Sigmoid colon (tissue), 6 donors: ENCODE measurements at regions not wholly inside any gene's neighbourhood (a gene's known extent, or its start where the extent isn't known, plus 50 kb on each side); places are given as distances from the start of the nearest gene placed in this dataset.

Source experiments
- DNase-seq: peaks from one replicate; pipeline ENCODE4 v3.0.0-alpha.2; 2019
- H3K27ac ChIP-seq, 4 donors: fragments of 200-600 bp; sonication (generic); one replicate each; pipeline ENCODE4 v1.5.1; 2016 to 2019; ENCODE audit warnings: mild to moderate bottlenecking in 1 of 4
- H3K27me3 ChIP-seq, 3 donors: fragments of 200-600 bp; sonication (generic); one replicate each; pipeline ENCODE4 v1.5.1; 2019; ENCODE audit warnings: mild to moderate bottlenecking in 1 of 3
- H3K36me3 ChIP-seq, 4 donors: fragments of 200-600 bp; sonication (generic); one replicate each; pipeline ENCODE4 v1.5.1; 2016 to 2019
- H3K4me1 ChIP-seq, 4 donors: fragments of 200-600 bp; sonication (generic); one replicate each; pipeline ENCODE4 v1.5.1; 2017 to 2019
- H3K4me3 ChIP-seq, 4 donors: fragments of 200-600 bp; sonication (generic); one replicate each; pipeline ENCODE4 v1.5.1; 2017 to 2019; ENCODE audit warnings: mild to moderate bottlenecking in 2 of 4, moderate library complexity in 1 of 4
- H3K9me3 ChIP-seq, 4 donors: fragments of 200-600 bp in 3 of 4; sonication (generic) in 3 of 4; one replicate each; pipeline versions ENCODE4 v1.5.1 to v1.6.1; 2013 to 2019
- EP300 ChIP-seq, 4 donors: sonication (generic); formaldehyde crosslinking; IDR thresholded peaks; one replicate each; pipeline ENCODE4 v1.6.1; 2017; ENCODE audit warnings: antibody characterized with exemption in 4 of 4
- POLR2A ChIP-seq, 2 donors: fragments of 450-650 bp; IDR thresholded peaks; one replicate each; pipeline ENCODE4 v1.6.1; 2016; ENCODE audit warnings: antibody characterized with exemption in 2 of 2, mild to moderate bottlenecking in 2 of 2, moderate library complexity in 2 of 2
- POLR2AphosphoS5 ChIP-seq, 4 donors: sonication (generic); formaldehyde crosslinking; IDR thresholded peaks; one replicate each; pipeline ENCODE4 v1.6.1; 2017; ENCODE audit warnings: antibody characterized with exemption in 4 of 4
- WGBS, 2 donors: extraction: QIAGEN DNeasy Blood & Tissue Kit; methylation state at CpG; one replicate each; pipeline ENCODE4 v1.1.7; 2013; 5-methylcytosine and 5-hydroxymethylcytosine counted together
- intact Hi-C: fragments of 100-400 bp; cut with DNase I; formaldehyde crosslinking; loops from one replicate; pipeline ENCODE4 v1.15.1; 2023
- TF ChIP-seq, protein P1 (sequence below), 4 experiments: fragments of 450-650 bp in 3 of 4; fragments of 200-600 bp in 1 of 4; IDR thresholded peaks; one replicate each; pipeline ENCODE4 v1.5.1; 2016 to 2019; ENCODE audit warnings: antibody characterized with exemption in 4 of 4, mild to moderate bottlenecking in 3 of 4, moderate library complexity in 2 of 4
- donor health status: healthy with polysubstance abuse.
- donor health status: healthy.

GRCh38 chr10:78134773-78135306, 101.2 kb downstream of the RPS24 start:
- Histone ChIP-seq H3K9me3 (no peaks in the 10 kb centered on the region), H3K27ac (no peak overlapping the region), H3K4me3 (no peak overlapping the region), H3K36me3 (no peaks in the 10 kb centered on the region), H3K27me3 (no peaks in the 10 kb centered on the region), H3K4me1 (no peaks in the 10 kb centered on the region)
- no peak for DNase-seq
- 90 to 93% methylated on average over 10 of the region's 10 CpGs for WGBS, 2 donors
- intact Hi-C loops: no loop called here
- TF ChIP-seq POLR2A (IDR thresholded peaks at IDR 0.05): no peak
- TF ChIP-seq, protein P1, sequence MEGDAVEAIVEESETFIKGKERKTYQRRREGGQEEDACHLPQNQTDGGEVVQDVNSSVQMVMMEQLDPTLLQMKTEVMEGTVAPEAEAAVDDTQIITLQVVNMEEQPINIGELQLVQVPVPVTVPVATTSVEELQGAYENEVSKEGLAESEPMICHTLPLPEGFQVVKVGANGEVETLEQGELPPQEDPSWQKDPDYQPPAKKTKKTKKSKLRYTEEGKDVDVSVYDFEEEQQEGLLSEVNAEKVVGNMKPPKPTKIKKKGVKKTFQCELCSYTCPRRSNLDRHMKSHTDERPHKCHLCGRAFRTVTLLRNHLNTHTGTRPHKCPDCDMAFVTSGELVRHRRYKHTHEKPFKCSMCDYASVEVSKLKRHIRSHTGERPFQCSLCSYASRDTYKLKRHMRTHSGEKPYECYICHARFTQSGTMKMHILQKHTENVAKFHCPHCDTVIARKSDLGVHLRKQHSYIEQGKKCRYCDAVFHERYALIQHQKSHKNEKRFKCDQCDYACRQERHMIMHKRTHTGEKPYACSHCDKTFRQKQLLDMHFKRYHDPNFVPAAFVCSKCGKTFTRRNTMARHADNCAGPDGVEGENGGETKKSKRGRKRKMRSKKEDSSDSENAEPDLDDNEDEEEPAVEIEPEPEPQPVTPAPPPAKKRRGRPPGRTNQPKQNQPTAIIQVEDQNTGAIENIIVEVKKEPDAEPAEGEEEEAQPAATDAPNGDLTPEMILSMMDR (IDR thresholded peaks at IDR 0.05): no peak
- no peak for TF ChIP-seq POLR2AphosphoS5 (IDR thresholded peaks at IDR 0.05)
- no peak for TF ChIP-seq EP300 (IDR thresholded peaks at IDR 0.05)

DNA sequence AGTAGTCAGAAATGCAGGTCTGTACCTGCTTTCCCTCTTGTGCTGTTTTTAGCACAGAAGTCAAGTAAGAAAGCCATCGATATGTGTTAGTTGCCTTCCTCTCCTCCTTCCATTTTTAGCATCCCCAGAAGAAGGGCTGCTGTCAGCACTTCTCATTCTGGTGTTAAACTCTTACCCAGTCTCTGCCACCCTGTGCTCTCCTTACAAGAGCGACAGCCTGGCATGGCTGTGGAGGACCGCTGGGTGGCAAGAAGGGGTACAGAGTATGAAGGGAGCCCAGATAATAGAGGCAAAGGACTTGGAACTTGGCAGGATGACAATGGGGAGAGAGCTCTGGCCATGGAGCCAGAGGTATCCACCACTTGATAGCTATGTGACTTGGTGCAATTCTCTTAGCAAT, 103.5 kb downstream of the RPS24 start:
- Histone ChIP-seq H3K4me1 (no peaks in the 10 kb centered on the region), H3K36me3 (no peaks in the 10 kb centered on the region), H3K4me3 (no peak overlapping the region), H3K27ac (no peak overlapping the region), H3K27me3 (no peaks in the 10 kb centered on the region), H3K9me3 (no peaks in the 10 kb centered on the region)
- no peak for DNase-seq
- intact Hi-C loops: no loop called here
- TF ChIP-seq POLR2AphosphoS5 (IDR thresholded peaks at IDR 0.05) (no peak), POLR2A (IDR thresholded peaks at IDR 0.05) (no peak), EP300 (IDR thresholded peaks at IDR 0.05) (no peak)
- TF ChIP-seq, protein P1 (IDR thresholded peaks at IDR 0.05): no peak
- WGBS, 2 donors: 93 to 94% methylated on average over 3 of the region's 3 CpGs

DNA sequence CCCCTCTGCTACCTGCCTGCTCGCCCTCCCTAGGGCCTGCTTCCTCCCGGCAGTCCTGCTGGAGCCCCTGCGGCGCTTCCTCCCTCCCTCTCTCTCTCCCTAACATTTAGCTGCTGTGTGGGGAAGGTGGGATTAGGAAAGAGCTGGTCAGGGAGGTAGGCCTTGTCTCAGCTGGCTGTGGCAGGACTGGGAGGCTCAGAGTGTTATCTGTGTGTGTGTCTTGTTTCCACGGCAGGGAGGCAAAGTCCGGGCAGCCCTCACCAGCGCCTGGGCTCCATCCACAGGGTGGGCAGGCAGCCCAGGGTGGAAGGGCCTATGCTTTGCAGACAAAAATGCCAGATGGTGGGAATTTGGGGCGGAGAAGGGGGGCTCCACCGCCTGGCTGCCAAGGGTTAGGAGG, 105.7 kb downstream of the RPS24 start:
- no peak overlapping the region for H3K4me3 ChIP-seq
- TF ChIP-seq EP300 (IDR thresholded peaks at IDR 0.05) (no peak), POLR2AphosphoS5 (IDR thresholded peaks at IDR 0.05) (no peak), POLR2A (IDR thresholded peaks at IDR 0.05) (no peak)
- TF ChIP-seq, protein P1 (IDR thresholded peaks at IDR 0.05): no peak
- DNase-seq: no peak
- WGBS, 2 donors: 70 to 82% methylated on average over 9 of the region's 9 CpGs
- no peaks in the 10 kb centered on the region for H3K4me1 ChIP-seq
- H3K9me3 ChIP-seq: no peaks in the 10 kb centered on the region
- intact Hi-C loops: no loop called here
- no peak overlapping the region for H3K27ac ChIP-seq
- no peaks in the 10 kb centered on the region for H3K36me3 ChIP-seq
- no peaks in the 10 kb centered on the region for H3K27me3 ChIP-seq

DNA sequence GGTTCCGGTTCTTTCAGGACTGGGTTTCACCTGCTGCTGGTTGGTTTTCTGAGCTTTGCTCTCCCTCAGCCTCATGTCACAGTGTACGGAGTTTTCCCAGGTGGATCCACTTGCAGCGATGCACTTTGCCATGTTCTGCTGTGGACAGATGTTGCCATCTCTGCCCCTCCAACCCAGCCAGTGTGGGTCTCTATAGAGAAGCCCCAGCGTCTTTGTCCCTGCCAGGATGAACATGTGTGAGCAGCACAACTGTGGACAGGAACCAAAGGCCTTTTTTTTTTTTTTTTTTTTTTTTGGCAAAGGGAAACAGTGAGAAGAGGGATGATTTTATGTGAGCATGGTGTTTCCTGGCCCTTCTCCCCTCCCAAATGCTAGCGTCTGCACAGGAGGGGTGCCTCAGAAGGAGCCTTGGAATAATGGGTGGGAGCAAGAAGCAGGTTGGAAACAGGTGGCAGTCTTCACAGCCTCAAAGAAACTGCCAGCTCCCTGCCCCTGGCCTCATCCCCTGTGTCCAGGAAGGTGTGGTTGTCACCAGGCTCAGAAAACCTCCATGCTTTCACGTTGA, 106.5 kb downstream of the RPS24 start:
- TF ChIP-seq POLR2A (IDR thresholded peaks at IDR 0.05): no peak
- no peak for TF ChIP-seq EP300 (IDR thresholded peaks at IDR 0.05)
- H3K36me3 ChIP-seq: no peaks in the 10 kb centered on the region
- intact Hi-C loops: no loop called here
- H3K4me3 ChIP-seq: no peak overlapping the region
- no peaks in the 10 kb centered on the region for H3K9me3 ChIP-seq
- WGBS, 2 donors: 80 to 81% methylated on average over 6 of the region's 6 CpGs
- H3K4me1 ChIP-seq: no peaks in the 10 kb centered on the region
- no peak overlapping the region for H3K27ac ChIP-seq
- no peak for DNase-seq
- no peaks in the 10 kb centered on the region for H3K27me3 ChIP-seq

DNA sequence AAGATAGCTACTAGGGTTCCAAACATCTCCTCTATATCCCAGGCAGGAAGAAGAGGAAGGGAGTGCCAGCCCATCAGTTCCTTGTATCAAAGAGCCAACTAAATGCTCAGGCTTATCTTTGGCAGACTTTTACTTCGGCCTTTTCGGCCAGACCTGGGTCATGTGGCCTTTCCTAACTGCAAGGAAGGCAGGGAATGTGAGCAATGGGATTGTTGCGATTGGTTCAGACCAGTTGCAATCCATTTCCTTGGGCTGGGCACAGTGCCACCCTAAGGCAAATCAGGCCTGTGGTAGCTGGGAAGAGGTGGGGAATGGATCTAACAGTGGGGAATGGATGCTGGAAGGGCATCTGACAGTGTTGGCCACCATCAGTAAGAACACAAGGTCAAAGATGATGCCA, 109.9 kb downstream of the RPS24 start:
- WGBS, 2 donors: 91 to 93% methylated on average over 3 of the region's 3 CpGs
- Histone ChIP-seq H3K27ac (no peak overlapping the region), H3K9me3 (peaks cover 0 to 3% (median 0%) of the 10 kb centered on the region in 4 donors), H3K4me3 (no peak overlapping the region), H3K27me3 (no peaks in the 10 kb centered on the region), H3K36me3 (no peaks in the 10 kb centered on the region), H3K4me1 (no peaks in the 10 kb centered on the region)
- DNase-seq: no peak
- no peak for TF ChIP-seq POLR2AphosphoS5 (IDR thresholded peaks at IDR 0.05)
- TF ChIP-seq, protein P1 (IDR thresholded peaks at IDR 0.05): no peak
- TF ChIP-seq POLR2A (IDR thresholded peaks at IDR 0.05): no peak
- no peak for TF ChIP-seq EP300 (IDR thresholded peaks at IDR 0.05)
- intact Hi-C loops: no loop called here
